GM19463 (cell line): ENCODE measurements at regions not wholly inside any gene's neighbourhood (a gene's known extent, or its start where the extent isn't known, plus 50 kb on each side); places are given as distances from the start of the nearest gene placed in this dataset.

Experiments
- ATAC-seq: cut with Tn5 transposase; IDR thresholded peaks from one replicate; pipeline ENCODE4 v1.9.1; 2021; ENCODE audit warnings: mild to moderate bottlenecking, moderate library complexity; ENCODE audit not compliant: unreplicated experiment

GRCh38 chr16:18059577-18059976 is 277.0 kb downstream of the NPIPA8 start:
- no peak for ATAC-seq

- ATAC-seq: no peak
These were observed 277.4 kb downstream of the NPIPA8 start for GRCh38 chr16:18059089-18059488.

GRCh38 chr16:18055411-18055916 is 281.1 kb downstream of the NPIPA8 start:
- ATAC-seq: no peak

- ATAC-seq: no peak
These were observed 285.8 kb downstream of the NPIPA8 start for GRCh38 chr16:18050777-18051176.

GRCh38 chr16:18050234-18050633 is 286.3 kb downstream of the NPIPA8 start:
- ATAC-seq: no peak

GRCh38 chr16:18049547-18050133 is 286.9 kb downstream of the NPIPA8 start:
- no peak for ATAC-seq

GRCh38 chr16:18048853-18049546 is 287.5 kb downstream of the NPIPA8 start:
- ATAC-seq: no peak

- ATAC-seq: no peak
These were observed 288.8 kb downstream of the NPIPA8 start for GRCh38 chr16:18047761-18048160.

GRCh38 chr16:18045356-18045755 is 291.2 kb downstream of the NPIPA8 start:
- no peak for ATAC-seq

- no peak for ATAC-seq
These were observed 294.4 kb downstream of the NPIPA8 start for GRCh38 chr16:18041864-18042834.

GRCh38 chr16:18039931-18040330 is 296.6 kb downstream of the NPIPA8 start:
- ATAC-seq: no peak

- no peak for ATAC-seq
These were observed 299.5 kb downstream of the NPIPA8 start for GRCh38 chr16:18037051-18037450.

- ATAC-seq: no peak
These were observed 311.9 kb downstream of the NPIPA8 start for GRCh38 chr16:18024611-18025010.

- ATAC-seq: no peak
These were observed 318.2 kb downstream of the NPIPA8 start for GRCh38 chr16:18018376-18018775.

- ATAC-seq: no peak
These were observed 322.7 kb downstream of the NPIPA8 start for GRCh38 chr16:18013863-18014262.

GRCh38 chr16:18008356-18008755 is 328.2 kb downstream of the NPIPA8 start:
- no peak for ATAC-seq

- no peak for ATAC-seq
These were observed 333.5 kb downstream of the NPIPA8 start for GRCh38 chr16:18003033-18003432.

- no peak for ATAC-seq
These were observed 337.5 kb downstream of the NPIPA8 start for GRCh38 chr16:17998996-17999395.

GRCh38 chr16:17998550-17998949 is 338.0 kb downstream of the NPIPA8 start:
- ATAC-seq: no peak

- no peak for ATAC-seq
These were observed 342.5 kb downstream of the NPIPA8 start for GRCh38 chr16:17994027-17994426.

- ATAC-seq: no peak
These were observed 344.1 kb downstream of the NPIPA8 start for GRCh38 chr16:17992416-17992815.
